ENCODE measurements at regions not wholly inside any gene's neighbourhood (a gene's known extent, or its start where the extent isn't known, plus 50 kb on each side); places are given as distances from the start of the nearest gene placed in this dataset.

GRCh38 chr3:166248784-166249183 lies 411.6 kb upstream of the BCHE start:
- TF ChIP-seq, protein P1, sequence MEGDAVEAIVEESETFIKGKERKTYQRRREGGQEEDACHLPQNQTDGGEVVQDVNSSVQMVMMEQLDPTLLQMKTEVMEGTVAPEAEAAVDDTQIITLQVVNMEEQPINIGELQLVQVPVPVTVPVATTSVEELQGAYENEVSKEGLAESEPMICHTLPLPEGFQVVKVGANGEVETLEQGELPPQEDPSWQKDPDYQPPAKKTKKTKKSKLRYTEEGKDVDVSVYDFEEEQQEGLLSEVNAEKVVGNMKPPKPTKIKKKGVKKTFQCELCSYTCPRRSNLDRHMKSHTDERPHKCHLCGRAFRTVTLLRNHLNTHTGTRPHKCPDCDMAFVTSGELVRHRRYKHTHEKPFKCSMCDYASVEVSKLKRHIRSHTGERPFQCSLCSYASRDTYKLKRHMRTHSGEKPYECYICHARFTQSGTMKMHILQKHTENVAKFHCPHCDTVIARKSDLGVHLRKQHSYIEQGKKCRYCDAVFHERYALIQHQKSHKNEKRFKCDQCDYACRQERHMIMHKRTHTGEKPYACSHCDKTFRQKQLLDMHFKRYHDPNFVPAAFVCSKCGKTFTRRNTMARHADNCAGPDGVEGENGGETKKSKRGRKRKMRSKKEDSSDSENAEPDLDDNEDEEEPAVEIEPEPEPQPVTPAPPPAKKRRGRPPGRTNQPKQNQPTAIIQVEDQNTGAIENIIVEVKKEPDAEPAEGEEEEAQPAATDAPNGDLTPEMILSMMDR (conservative IDR thresholded peaks at IDR 0.05), result no peak
- TF ChIP-seq ZFX (IDR thresholded peaks at IDR 0.05), result no peak
- H3K27ac ChIP-seq, result no peak overlapping the region

GRCh38 chr3:166243511-166243910 lies 406.3 kb upstream of the BCHE start:
- TF ChIP-seq ZFX (IDR thresholded peaks at IDR 0.05), result no peak
- TF ChIP-seq, protein P1 (conservative IDR thresholded peaks at IDR 0.05), result no peak

GRCh38 chr3:166223120-166223519 lies 385.9 kb upstream of the BCHE start:
- TF ChIP-seq, protein P1 (conservative IDR thresholded peaks at IDR 0.05), result no peak
- no peak for TF ChIP-seq ZFX (IDR thresholded peaks at IDR 0.05)

More at GRCh38 chr3:166243511-166243910, 406.3 kb upstream of the BCHE start:
- H3K27ac ChIP-seq, result no peak overlapping the region

DNA sequence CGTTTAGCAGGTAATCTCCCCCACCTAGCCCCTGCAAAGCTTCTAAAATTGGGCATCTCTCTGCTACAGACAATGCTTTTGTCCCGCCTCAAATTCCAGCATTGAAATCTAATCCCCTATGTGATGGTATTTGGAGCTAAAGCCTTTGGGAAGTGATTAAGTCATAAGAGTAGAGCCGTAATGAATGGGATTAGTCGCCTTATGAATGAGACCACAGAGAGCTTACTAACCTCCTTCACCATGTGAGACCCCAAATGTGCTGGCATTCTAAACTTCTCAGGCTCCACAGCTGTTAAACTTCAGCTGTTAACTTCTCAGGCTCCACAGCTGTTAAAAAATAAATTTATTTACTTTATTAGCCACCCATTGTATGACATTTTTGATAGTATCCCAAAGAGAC lies 374.2 kb upstream of the BCHE start:
- no peak for TF ChIP-seq ZFX (IDR thresholded peaks at IDR 0.05)
- TF ChIP-seq, protein P1 (conservative IDR thresholded peaks at IDR 0.05), result no peak
- H3K27ac ChIP-seq, result no peak overlapping the region

More at GRCh38 chr3:166223120-166223519, 385.9 kb upstream of the BCHE start:
- no peak overlapping the region for H3K27ac ChIP-seq

DNA sequence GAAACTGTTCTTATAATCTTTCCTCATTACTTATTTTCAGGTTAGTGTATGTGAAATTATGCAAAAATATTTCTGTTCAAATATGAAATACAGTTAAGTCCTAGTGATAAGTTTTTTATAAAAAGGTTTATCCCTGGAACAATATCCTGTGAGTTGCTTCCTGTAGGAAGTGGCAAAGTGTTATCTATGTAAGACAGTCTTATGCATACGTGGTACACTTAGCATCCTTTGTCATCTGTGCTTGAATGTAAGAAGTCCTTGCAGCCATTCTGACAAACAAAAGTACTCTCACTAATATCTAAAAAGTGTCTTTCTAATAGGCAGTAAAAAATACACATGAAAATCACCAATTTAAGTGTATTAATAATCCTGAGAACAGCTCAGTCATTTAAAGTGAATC lies 372.5 kb upstream of the BCHE start:
- H3K27ac ChIP-seq, result no peak overlapping the region
- TF ChIP-seq, protein P1 (conservative IDR thresholded peaks at IDR 0.05), result no peak
- TF ChIP-seq ZFX (IDR thresholded peaks at IDR 0.05), result no peak

DNA sequence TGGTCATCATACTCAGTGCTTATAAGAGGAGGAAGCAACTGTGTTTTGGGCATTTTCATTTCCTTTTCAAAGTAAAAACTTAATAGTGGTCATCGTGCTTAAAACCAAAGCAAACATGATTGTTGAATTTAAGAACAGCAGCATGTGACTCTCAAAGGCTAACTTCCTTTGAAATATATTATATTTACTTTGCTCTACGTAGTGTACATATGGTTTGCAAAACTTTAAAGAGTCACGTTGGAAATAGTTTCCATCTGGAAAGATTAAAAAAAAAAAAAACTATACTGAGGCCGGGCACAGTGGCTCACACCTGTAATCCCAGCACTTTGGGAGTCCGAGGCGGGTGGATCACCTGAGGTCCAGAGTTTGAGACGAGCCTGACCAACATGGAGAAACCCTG lies 367.9 kb upstream of the BCHE start:
- H3K27ac ChIP-seq, result no peak overlapping the region
- no peak for TF ChIP-seq ZFX (IDR thresholded peaks at IDR 0.05)
- TF ChIP-seq, protein P1 (conservative IDR thresholded peaks at IDR 0.05), result no peak

DNA sequence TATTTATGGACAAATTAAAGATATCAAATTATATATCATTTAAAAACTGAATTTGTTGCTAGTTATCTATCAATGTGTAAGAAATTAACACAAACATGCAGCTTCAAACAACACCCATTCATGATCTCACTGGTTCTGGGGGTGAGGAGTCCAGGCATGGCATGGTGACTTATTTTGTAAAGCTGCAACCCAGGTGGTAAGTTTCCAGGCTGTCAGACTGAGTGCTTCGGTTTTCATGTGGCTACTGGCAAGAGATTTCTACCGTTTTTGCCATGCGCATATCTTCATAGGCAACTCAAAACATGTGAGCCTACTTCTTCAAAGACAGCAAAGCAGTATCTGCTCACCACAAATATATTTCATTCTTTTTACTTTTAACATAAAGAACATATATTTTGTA lies 364.3 kb upstream of the BCHE start:
- H3K27ac ChIP-seq, result no peak overlapping the region
- TF ChIP-seq, protein P1 (conservative IDR thresholded peaks at IDR 0.05), result no peak

Measured in C4-2B (cell line).